ENCODE measurements at regions not wholly inside any gene's neighbourhood (a gene's known extent, or its start where the extent isn't known, plus 50 kb on each side); places are given as distances from the start of the nearest gene placed in this dataset.
A peak's percentile ranks its signal among the peaks of the same experiment; 100 is the strongest.

GRCh38 chr2:30048636-30049175 lies 98.1 kb upstream of the YPEL5 start:
- no peak for DNase-seq (ENCODE audit: low read depth)

GRCh38 chr2:30055548-30055947 lies 91.3 kb upstream of the YPEL5 start:
- no peak for DNase-seq (ENCODE audit: low read depth)

- no peak for DNase-seq (ENCODE audit: low read depth)
Measured at GRCh38 chr2:30060562-30060961, 86.2 kb upstream of the YPEL5 start.

- no peak for DNase-seq (ENCODE audit: low read depth)
Measured at GRCh38 chr2:30068067-30068466, 78.7 kb upstream of the YPEL5 start.

- peak; percentile 2 for DNase-seq (ENCODE audit: low read depth)
Measured at GRCh38 chr2:30072250-30072842, 74.5 kb upstream of the YPEL5 start.

GRCh38 chr2:30073523-30073922 lies 73.3 kb upstream of the YPEL5 start:
- no peak for DNase-seq (ENCODE audit: low read depth)

- no peak for DNase-seq (ENCODE audit: low read depth)
Measured at GRCh38 chr2:30074023-30074422, 72.8 kb upstream of the YPEL5 start.

- no peak for DNase-seq (ENCODE audit: low read depth)
Measured at GRCh38 chr2:30078521-30078920, 68.3 kb upstream of the YPEL5 start.

GRCh38 chr2:30084915-30085314 lies 61.9 kb upstream of the YPEL5 start:
- no peak for DNase-seq (ENCODE audit: low read depth)

- DNase-seq (ENCODE audit: low read depth) = no peak
Measured at GRCh38 chr2:30089171-30089570, 57.6 kb upstream of the YPEL5 start.

GRCh38 chr2:30095402-30095801 lies 51.4 kb upstream of the YPEL5 start:
- DNase-seq (ENCODE audit: low read depth) = no peak

- no peak for DNase-seq (ENCODE audit: low read depth)
Measured at GRCh38 chr2:30096451-30096850, 50.4 kb upstream of the YPEL5 start.
